ENCODE measurements at regions not wholly inside any gene's neighbourhood (a gene's known extent, or its start where the extent isn't known, plus 50 kb on each side); places are given as distances from the start of the nearest gene placed in this dataset.

- ATAC-seq: no peak
- POLR2A ChIA-PET: no interaction called here
Observed at GRCh38 chr11:121372028-121372427, 79.5 kb downstream of the SC5D start.

More at GRCh38 chr11:121372028-121372427, 79.5 kb downstream of the SC5D start:
- CTCF ChIA-PET (ENCODE audit: low intra/inter-chr PET ratio): no interaction called here
- Histone ChIP-seq H3K9ac (ENCODE audit: insufficient read depth in 1 of 2, low read depth in 2 of 2, low read length in 2 of 2) (no peak overlapping the region), H3K9me3 (replicated peaks; ENCODE audit: control insufficient read depth, insufficient read depth, low read depth, low read length) (no peaks in the 10 kb centered on the region), H3K79me2 (ENCODE audit: control insufficient read depth, insufficient read depth, low read length) (no peaks in the 10 kb centered on the region), H3K36me3 (ENCODE audit: control insufficient read depth, insufficient read depth, low read length) (no peaks in the 10 kb centered on the region), H2AFZ (ENCODE audit: low read depth, low read length) (no peak overlapping the region), H3K4me3 (no peak overlapping the region), H3K4me1 (replicated peaks in 1 of 2; ENCODE audit: control insufficient read depth in 2 of 2, insufficient read depth in 2 of 2, low read length in 2 of 2) (no peaks in the 10 kb centered on the region), H3K27ac (ENCODE audit: extremely low read depth, low read depth, low read length) (no peak overlapping the region), H4K20me1 (replicated peaks; ENCODE audit: control insufficient read depth, insufficient read depth, low read length) (no peaks in the 10 kb centered on the region), H3K9me1 (ENCODE audit: control insufficient read depth, insufficient read depth, low read length) (no peaks in the 10 kb centered on the region), H3K4me2 (ENCODE audit: insufficient read depth, low read length) (no peak overlapping the region), H3K27me3 (ENCODE audit: control insufficient read depth in 2 of 2, insufficient read depth in 2 of 2, low read length in 2 of 2) (peaks cover 0 to 6% of the 10 kb centered on the region in 2 experiments; a peak in 2 of 5 replicates)
- 0% methylated on average over 2 of the region's 2 CpGs for WGBS (ENCODE audit: insufficient coverage, low coverage, missing lambda C conversion rate)
- TF ChIP-seq XRCC5 (IDR thresholded peaks at IDR 0.05; ENCODE audit: low read depth, low read length): no peak
- no peak for TF ChIP-seq ZC3H11A (IDR thresholded peaks at IDR 0.05; ENCODE audit: low read depth, low read length)
- TF ChIP-seq ZNF57 (CRISPR knock-in tag; IDR thresholded peaks at IDR 0.05): no peak
- TF ChIP-seq SLC30A9 (CRISPR knock-in tag; IDR thresholded peaks at IDR 0.05): no peak
- TF ChIP-seq MTA1 (IDR thresholded peaks at IDR 0.05; ENCODE audit: borderline replicate concordance): no peak
- TF ChIP-seq ERF (CRISPR knock-in tag; IDR thresholded peaks at IDR 0.05): no peak
- no peak for TF ChIP-seq ZBTB26 (CRISPR knock-in tag; IDR thresholded peaks at IDR 0.05)
- TF ChIP-seq YBX1 (IDR thresholded peaks at IDR 0.05): no peak
- TF ChIP-seq ETV5 (CRISPR knock-in tag; IDR thresholded peaks at IDR 0.05; ENCODE audit: low read depth): no peak
- no peak for TF ChIP-seq KDM5B (IDR thresholded peaks at IDR 0.05; ENCODE audit: insufficient replicate concordance, low read depth, low read length)
- no peak for TF ChIP-seq MBD1 (CRISPR knock-in tag; IDR thresholded peaks at IDR 0.05)
- no peak for TF ChIP-seq BRCA1 (IDR thresholded peaks at IDR 0.05)
- no peak for TF ChIP-seq BRCA1 (CRISPR knock-in tag; IDR thresholded peaks at IDR 0.05)
- no peak for TF ChIP-seq MYC (IDR thresholded peaks at IDR 0.05; ENCODE audit: low read depth, low read length)
- TF ChIP-seq MYC (CRISPR knock-in tag; IDR thresholded peaks at IDR 0.05; ENCODE audit: borderline replicate concordance, low read depth): no peak
- TF ChIP-seq CTBP1 (IDR thresholded peaks at IDR 0.05; ENCODE audit: borderline replicate concordance): no peak
- no peak for TF ChIP-seq HINFP (tag; conservative IDR thresholded peaks at IDR 0.05; ENCODE audit: low read depth)
- no TSS peak for BruUV-seq (replicated peaks)
- intact Hi-C loops (cut with micrococcal nuclease) (no loop called here), in situ Hi-C loops (cut with MboI) (no loop called here)
- FAIRE-seq (no peak), DNase-seq (ENCODE audit: extremely low read depth in 1 of 4, low spot score in 3 of 4) (no peak)

Data from K562 (cell line).